ENCODE measurements at regions not wholly inside any gene's neighbourhood (a gene's known extent, or its start where the extent isn't known, plus 50 kb on each side); places are given as distances from the start of the nearest gene placed in this dataset.

GRCh38 chr3:165476399-165477060 is 280.3 kb upstream of the SLITRK3 start:
- no peak for DNase-seq (ENCODE audit: low spot score, unreplicated experiment)

GRCh38 chr3:165466856-165467255 is 270.7 kb upstream of the SLITRK3 start:
- Mint-ChIP-seq H3K9me3 (ENCODE audit: low read depth) (peaks cover 6% of the 10 kb centered on the region), H3K27me3 (no peaks in the 10 kb centered on the region), H3K36me3 (ENCODE audit: insufficient read depth) (no peaks in the 10 kb centered on the region), H3K4me1 (ENCODE audit: low read depth) (peaks cover 4% of the 10 kb centered on the region), H3K4me3 (ENCODE audit: low read depth) (no peak overlapping the region), H3K27ac (no peak overlapping the region)
- DNase-seq (ENCODE audit: low spot score, unreplicated experiment): no peak
- TF ChIP-seq CTCF (IDR thresholded peaks at IDR 0.05; ENCODE audit: unreplicated experiment): no peak

More at GRCh38 chr3:165476399-165477060, 280.3 kb upstream of the SLITRK3 start:
- H3K27me3 Mint-ChIP-seq: no peaks in the 10 kb centered on the region
- peaks cover 9% of the 10 kb centered on the region for H3K9me3 Mint-ChIP-seq (ENCODE audit: low read depth)
- no peak for TF ChIP-seq CTCF (IDR thresholded peaks at IDR 0.05; ENCODE audit: unreplicated experiment)
- H3K36me3 Mint-ChIP-seq (ENCODE audit: insufficient read depth): no peaks in the 10 kb centered on the region
- H3K4me3 Mint-ChIP-seq (ENCODE audit: low read depth): no peak overlapping the region
- H3K4me1 Mint-ChIP-seq (ENCODE audit: low read depth): no peaks in the 10 kb centered on the region
- no peak overlapping the region for H3K27ac Mint-ChIP-seq

GRCh38 chr3:165464736-165465135 is 268.6 kb upstream of the SLITRK3 start:
- Mint-ChIP-seq H3K9me3 (ENCODE audit: low read depth) (peaks cover 4% of the 10 kb centered on the region), H3K27ac (no peak overlapping the region), H3K4me1 (ENCODE audit: low read depth) (peaks cover 4% of the 10 kb centered on the region), H3K4me3 (ENCODE audit: low read depth) (no peak overlapping the region), H3K27me3 (no peaks in the 10 kb centered on the region), H3K36me3 (ENCODE audit: insufficient read depth) (no peaks in the 10 kb centered on the region)
- DNase-seq (ENCODE audit: low spot score, unreplicated experiment): no peak
- no peak for TF ChIP-seq CTCF (IDR thresholded peaks at IDR 0.05; ENCODE audit: unreplicated experiment)

GRCh38 chr3:165463531-165463930 is 267.3 kb upstream of the SLITRK3 start:
- H3K36me3 Mint-ChIP-seq (ENCODE audit: insufficient read depth): no peaks in the 10 kb centered on the region
- peaks cover 4% of the 10 kb centered on the region for H3K9me3 Mint-ChIP-seq (ENCODE audit: low read depth)
- no peak for DNase-seq (ENCODE audit: low spot score, unreplicated experiment)
- no peaks in the 10 kb centered on the region for H3K27me3 Mint-ChIP-seq
- no peak overlapping the region for H3K4me3 Mint-ChIP-seq (ENCODE audit: low read depth)
- no peaks in the 10 kb centered on the region for H3K4me1 Mint-ChIP-seq (ENCODE audit: low read depth)
- H3K27ac Mint-ChIP-seq: no peak overlapping the region
- no peak for TF ChIP-seq CTCF (IDR thresholded peaks at IDR 0.05; ENCODE audit: unreplicated experiment)

- H3K27ac Mint-ChIP-seq: no peak overlapping the region
- TF ChIP-seq CTCF (IDR thresholded peaks at IDR 0.05; ENCODE audit: unreplicated experiment): no peak
- H3K4me1 Mint-ChIP-seq (ENCODE audit: low read depth): no peaks in the 10 kb centered on the region
- no peaks in the 10 kb centered on the region for H3K36me3 Mint-ChIP-seq (ENCODE audit: insufficient read depth)
- peaks cover 4% of the 10 kb centered on the region for H3K9me3 Mint-ChIP-seq (ENCODE audit: low read depth)
- DNase-seq (ENCODE audit: low spot score, unreplicated experiment): no peak
- H3K4me3 Mint-ChIP-seq (ENCODE audit: low read depth): no peak overlapping the region
- H3K27me3 Mint-ChIP-seq: no peaks in the 10 kb centered on the region
Measured at GRCh38 chr3:165462636-165463334, 266.6 kb upstream of the SLITRK3 start.
